Fibroblast of lung (primary cell): ENCODE measurements at regions not wholly inside any gene's neighbourhood (a gene's known extent, or its start where the extent isn't known, plus 50 kb on each side); places are given as distances from the start of the nearest gene placed in this dataset.

Experiments
- DNase-seq, 2 donors: peaks; one replicate each; pipeline versions ENCODE4 v3.0.0 to v3.0.0-alpha.2; 2010; ENCODE audit warnings: low read depth in 2 of 2
- H2AFZ ChIP-seq: 2 replicates; pipeline ENCODE4 v1.5.1; 2012; ENCODE audit warnings: low read length, control low read depth, inconsistent platforms
- H3K27ac ChIP-seq: 2 replicates; pipeline ENCODE4 v1.5.1; 2011; ENCODE audit warnings: low read length, control low read depth; ENCODE audit not compliant: insufficient read depth
- H3K27me3 ChIP-seq: 2 replicates; pipeline ENCODE4 v1.5.1; 2011; ENCODE audit warnings: mild to moderate bottlenecking, low read length; ENCODE audit not compliant: control insufficient read depth, insufficient read depth
- H3K36me3 ChIP-seq: 2 replicates; pipeline ENCODE4 v1.5.1; 2011; ENCODE audit warnings: low read length; ENCODE audit not compliant: control insufficient read depth, insufficient read depth
- H3K4me1 ChIP-seq: 2 replicates; pipeline ENCODE4 v1.5.1; 2011; ENCODE audit warnings: low read length; ENCODE audit not compliant: control insufficient read depth, insufficient read depth; ENCODE audit errors: extremely low read depth
- H3K4me2 ChIP-seq: 2 replicates; pipeline ENCODE4 v1.5.1; 2011; ENCODE audit warnings: low read length, control low read depth; ENCODE audit not compliant: insufficient read depth; ENCODE audit errors: extremely low read depth
- H3K4me3 ChIP-seq, 4 experiments: fragments of 200-600 bp in 1 of 4; sonication (generic) in 1 of 4; replicated peaks in 1 of 4; 2 replicates each; pipeline ENCODE4 v1.5.1; 2011 to 2016; ENCODE audit warnings: low read length in 4 of 4, low read depth in 3 of 4, mild to moderate bottlenecking in 3 of 4, control low read depth in 2 of 4, inconsistent platforms in 1 of 4, mixed read lengths in 1 of 4; ENCODE audit not compliant: insufficient read depth in 1 of 4; ENCODE audit errors: control extremely low read depth in 1 of 4
- H3K79me2 ChIP-seq: 2 replicates; pipeline ENCODE4 v1.5.1; 2012; ENCODE audit warnings: mild to moderate bottlenecking, low read length, inconsistent platforms; ENCODE audit not compliant: control insufficient read depth, insufficient read depth
- H3K9ac ChIP-seq: 2 replicates; pipeline ENCODE4 v1.5.1; 2011; ENCODE audit warnings: mild to moderate bottlenecking, low read length, control low read depth; ENCODE audit not compliant: insufficient read depth
- H3K9me3 ChIP-seq: 2 replicates; pipeline ENCODE4 v1.5.1; 2012; ENCODE audit warnings: low read depth, low read length; ENCODE audit not compliant: control insufficient read depth, insufficient read depth
- H4K20me1 ChIP-seq: 2 replicates; pipeline ENCODE4 v1.5.1; 2011; ENCODE audit warnings: low read length; ENCODE audit not compliant: control insufficient read depth, insufficient read depth; ENCODE audit errors: extremely low read depth
- EZH2 ChIP-seq: IDR thresholded peaks from 2 replicates; pipeline ENCODE4 v1.5.1; 2012; ENCODE audit warnings: low read length, control low read depth, mild to moderate bottlenecking; ENCODE audit errors: missing control alignments
- TF ChIP-seq, protein P1 (sequence below), 2 donors: IDR thresholded peaks in 1 of 2; conservative IDR thresholded peaks in 1 of 2; 1 replicate in 1 of 2; 2 replicates in 1 of 2; pipeline ENCODE4 v1.5.1; 2011 to 2012; ENCODE audit warnings: low read length in 2 of 2, control low read depth in 1 of 2, inconsistent platforms in 1 of 2, low read depth in 1 of 2, mild to moderate bottlenecking in 1 of 2

DNA sequence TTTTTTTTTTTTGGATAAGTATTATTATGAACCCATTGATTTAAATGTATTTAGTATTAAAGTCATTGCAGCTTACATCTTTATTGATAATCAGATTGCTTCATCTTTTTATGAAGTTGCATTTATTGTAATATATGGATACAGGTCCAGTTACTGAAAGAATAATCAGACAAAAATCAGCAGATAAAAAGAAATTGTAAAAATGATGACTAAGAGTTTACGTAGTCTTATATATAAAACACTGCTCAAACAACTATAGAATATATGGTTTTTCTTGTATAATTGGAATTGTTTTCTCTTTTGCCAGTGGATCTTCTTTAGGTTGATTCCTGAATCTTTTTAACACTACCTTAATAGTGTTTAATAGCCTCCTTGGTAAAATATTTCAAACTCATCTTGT is 378.3 kb downstream of the DUSP6 start:
- no peaks in the 10 kb centered on the region for H3K9me3 ChIP-seq
- H3K4me3 ChIP-seq, result no peak overlapping the region

DNA sequence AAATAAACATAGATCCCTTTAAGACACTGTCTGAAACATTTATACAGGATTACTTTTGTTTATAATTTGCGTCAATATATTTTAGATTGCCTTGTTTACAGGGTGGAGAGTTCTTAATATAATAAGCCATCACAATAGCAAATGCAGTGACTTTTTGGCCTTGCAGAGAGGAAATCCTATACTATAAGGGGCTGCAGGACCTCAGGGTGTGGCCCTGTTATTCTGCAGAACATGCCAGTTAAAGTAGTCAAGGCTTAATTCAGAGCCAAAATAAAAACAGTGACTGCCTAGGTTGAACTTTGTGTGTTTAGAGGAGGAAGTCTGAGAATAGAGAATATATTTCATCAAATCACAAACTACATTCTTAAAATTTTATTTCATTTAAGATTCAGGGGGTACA is 381.6 kb downstream of the DUSP6 start:
- Histone ChIP-seq H4K20me1 (no peaks in the 10 kb centered on the region), H3K9me3 (no peaks in the 10 kb centered on the region), H3K27me3 (no peaks in the 10 kb centered on the region), H3K79me2 (no peaks in the 10 kb centered on the region), H3K36me3 (no peaks in the 10 kb centered on the region), H3K4me1 (no peaks in the 10 kb centered on the region), H2AFZ (no peak overlapping the region), H3K9ac (no peak overlapping the region), H3K4me3 (no peak overlapping the region), H3K27ac (no peak overlapping the region), H3K4me2 (no peak overlapping the region)
- TF ChIP-seq, protein P1, sequence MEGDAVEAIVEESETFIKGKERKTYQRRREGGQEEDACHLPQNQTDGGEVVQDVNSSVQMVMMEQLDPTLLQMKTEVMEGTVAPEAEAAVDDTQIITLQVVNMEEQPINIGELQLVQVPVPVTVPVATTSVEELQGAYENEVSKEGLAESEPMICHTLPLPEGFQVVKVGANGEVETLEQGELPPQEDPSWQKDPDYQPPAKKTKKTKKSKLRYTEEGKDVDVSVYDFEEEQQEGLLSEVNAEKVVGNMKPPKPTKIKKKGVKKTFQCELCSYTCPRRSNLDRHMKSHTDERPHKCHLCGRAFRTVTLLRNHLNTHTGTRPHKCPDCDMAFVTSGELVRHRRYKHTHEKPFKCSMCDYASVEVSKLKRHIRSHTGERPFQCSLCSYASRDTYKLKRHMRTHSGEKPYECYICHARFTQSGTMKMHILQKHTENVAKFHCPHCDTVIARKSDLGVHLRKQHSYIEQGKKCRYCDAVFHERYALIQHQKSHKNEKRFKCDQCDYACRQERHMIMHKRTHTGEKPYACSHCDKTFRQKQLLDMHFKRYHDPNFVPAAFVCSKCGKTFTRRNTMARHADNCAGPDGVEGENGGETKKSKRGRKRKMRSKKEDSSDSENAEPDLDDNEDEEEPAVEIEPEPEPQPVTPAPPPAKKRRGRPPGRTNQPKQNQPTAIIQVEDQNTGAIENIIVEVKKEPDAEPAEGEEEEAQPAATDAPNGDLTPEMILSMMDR (conservative IDR thresholded peaks at IDR 0.05 in 1 of 2, IDR thresholded peaks at IDR 0.05 in 1 of 2; ENCODE audit: low read depth in 1 of 2, low read length in 2 of 2), result no peak
- TF ChIP-seq EZH2, result no peak
- no peak for DNase-seq

More for the DNA sequence above, 378.3 kb downstream of the DUSP6 start:
- no peaks in the 10 kb centered on the region for H3K27me3 ChIP-seq
- no peaks in the 10 kb centered on the region for H3K79me2 ChIP-seq
- DNase-seq, result no peak
- no peak for TF ChIP-seq EZH2
- TF ChIP-seq, protein P1 (conservative IDR thresholded peaks at IDR 0.05 in 1 of 2, IDR thresholded peaks at IDR 0.05 in 1 of 2; ENCODE audit: low read depth in 1 of 2, low read length in 2 of 2), result no peak
- H2AFZ ChIP-seq, result no peak overlapping the region
- H3K36me3 ChIP-seq, result no peaks in the 10 kb centered on the region
- no peak overlapping the region for H3K4me2 ChIP-seq
- no peaks in the 10 kb centered on the region for H3K4me1 ChIP-seq
- H3K9ac ChIP-seq, result no peak overlapping the region
- no peak overlapping the region for H3K27ac ChIP-seq
- H4K20me1 ChIP-seq, result no peaks in the 10 kb centered on the region

DNA sequence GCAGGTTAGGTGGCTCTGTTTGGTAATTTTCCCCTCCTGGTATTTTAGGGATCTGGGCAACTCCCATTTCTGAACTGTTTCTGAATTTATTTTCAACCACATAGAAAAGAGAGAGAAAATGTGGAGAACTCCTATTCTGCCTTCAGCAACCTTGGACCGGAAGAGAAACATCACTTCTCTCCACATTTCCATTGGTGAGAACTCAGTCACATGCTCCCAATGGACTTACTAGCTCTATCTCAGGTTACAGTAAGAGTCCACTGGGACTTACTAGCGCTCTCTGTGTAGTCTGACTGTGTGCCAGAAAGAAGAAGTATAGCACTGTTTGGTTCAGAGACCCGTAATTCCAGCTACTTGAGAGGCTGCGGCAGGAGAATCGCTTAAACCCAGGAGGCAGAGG is 383.2 kb downstream of the DUSP6 start:
- no peaks in the 10 kb centered on the region for H3K79me2 ChIP-seq
- no peak overlapping the region for H3K27ac ChIP-seq
- H3K4me1 ChIP-seq, result no peaks in the 10 kb centered on the region
- no peaks in the 10 kb centered on the region for H4K20me1 ChIP-seq
- TF ChIP-seq, protein P1 (conservative IDR thresholded peaks at IDR 0.05 in 1 of 2, IDR thresholded peaks at IDR 0.05 in 1 of 2; ENCODE audit: low read depth in 1 of 2, low read length in 2 of 2), result no peak
- no peak for TF ChIP-seq EZH2
- H2AFZ ChIP-seq, result no peak overlapping the region
- no peak for DNase-seq
- H3K27me3 ChIP-seq, result no peaks in the 10 kb centered on the region
- no peaks in the 10 kb centered on the region for H3K36me3 ChIP-seq
- H3K4me2 ChIP-seq, result no peak overlapping the region
- H3K4me3 ChIP-seq, result no peak overlapping the region
- no peaks in the 10 kb centered on the region for H3K9me3 ChIP-seq
- H3K9ac ChIP-seq, result no peak overlapping the region
